Neutrophil (primary cell): ENCODE measurements at regions not wholly inside any gene's neighbourhood (a gene's known extent, or its start where the extent isn't known, plus 50 kb on each side); places are given as distances from the start of the nearest gene placed in this dataset.

Experiments
- H3K27ac ChIP-seq: fragments of 200-600 bp; sonication (generic); 2 replicates; pipeline ENCODE4 v1.5.1; 2016; ENCODE audit warnings: mild to moderate bottlenecking, moderate library complexity
- H3K27me3 ChIP-seq: fragments of 200-600 bp; sonication (generic); 2 replicates; pipeline ENCODE4 v1.6.0; 2016; ENCODE audit warnings: mild to moderate bottlenecking
- H3K36me3 ChIP-seq: fragments of 200-600 bp; sonication (generic); 2 replicates; pipeline ENCODE4 v1.5.1; 2017
- H3K4me1 ChIP-seq, 2 experiments: fragments of 200-600 bp in 1 of 2; sonication (generic) in 1 of 2; 1 replicate in 1 of 2; 2 replicates in 1 of 2; pipeline versions ENCODE4 v1.5.1 to v1.6.1; 2013 to 2016; ENCODE audit warnings: low read depth in 1 of 2, low read length in 1 of 2, mild to moderate bottlenecking in 1 of 2, moderate library complexity in 1 of 2; ENCODE audit not compliant: control insufficient read depth in 1 of 2, insufficient read depth in 1 of 2
- H3K4me3 ChIP-seq, 2 experiments: fragments of 200-600 bp in 1 of 2; sonication (generic) in 1 of 2; 1 replicate in 1 of 2; 2 replicates in 1 of 2; pipeline ENCODE4 v1.5.1; 2013 to 2016; ENCODE audit warnings: low read depth in 1 of 2, low read length in 1 of 2, mild to moderate bottlenecking in 1 of 2, moderate library complexity in 1 of 2
- H3K9me3 ChIP-seq: fragments of 200-600 bp; sonication (generic); 2 replicates; pipeline ENCODE4 v1.5.1; 2016
- CTCF ChIP-seq: fragments of 200-600 bp; sonication (generic); IDR thresholded peaks from 2 replicates; pipeline ENCODE4 v1.5.1; 2016; ENCODE audit warnings: antibody characterized with exemption

GRCh38 chr5:4480528-4481349, 659.4 kb upstream of the ADAMTS16 start:
- no peaks in the 10 kb centered on the region for H3K9me3 ChIP-seq
- no peak for TF ChIP-seq CTCF
- no peaks in the 10 kb centered on the region for H3K4me1 ChIP-seq
- H3K27me3 ChIP-seq = no peaks in the 10 kb centered on the region
- H3K4me3 ChIP-seq = no peak overlapping the region
- H3K27ac ChIP-seq = no peak overlapping the region
- no peaks in the 10 kb centered on the region for H3K36me3 ChIP-seq

GRCh38 chr5:4487581-4487980, 652.5 kb upstream of the ADAMTS16 start:
- no peaks in the 10 kb centered on the region for H3K27me3 ChIP-seq
- H3K27ac ChIP-seq = no peak overlapping the region
- H3K4me1 ChIP-seq = no peaks in the 10 kb centered on the region
- no peak for TF ChIP-seq CTCF
- H3K4me3 ChIP-seq = no peak overlapping the region
- H3K9me3 ChIP-seq = no peaks in the 10 kb centered on the region
- H3K36me3 ChIP-seq = no peaks in the 10 kb centered on the region

- Histone ChIP-seq H3K4me1 (no peaks in the 10 kb centered on the region), H3K4me3 (no peak overlapping the region), H3K9me3 (no peaks in the 10 kb centered on the region), H3K27me3 (peaks cover 6% of the 10 kb centered on the region), H3K36me3 (no peaks in the 10 kb centered on the region), H3K27ac (no peak overlapping the region)
- no peak for TF ChIP-seq CTCF
Measured at GRCh38 chr5:4511996-4512656, 628.0 kb upstream of the ADAMTS16 start.

- Histone ChIP-seq H3K36me3 (no peaks in the 10 kb centered on the region), H3K27ac (no peak overlapping the region)
Measured at GRCh38 chr5:4513381-4513780, 626.7 kb upstream of the ADAMTS16 start.

GRCh38 chr5:4514067-4514648, 626.0 kb upstream of the ADAMTS16 start:
- H3K4me3 ChIP-seq = no peak overlapping the region
- H3K27me3 ChIP-seq = peaks cover 6% of the 10 kb centered on the region
- H3K9me3 ChIP-seq = no peaks in the 10 kb centered on the region
- no peak for TF ChIP-seq CTCF
- no peak overlapping the region for H3K27ac ChIP-seq
- no peaks in the 10 kb centered on the region for H3K36me3 ChIP-seq
- H3K4me1 ChIP-seq = no peaks in the 10 kb centered on the region

More at GRCh38 chr5:4513381-4513780, 626.7 kb upstream of the ADAMTS16 start:
- Histone ChIP-seq H3K4me1 (no peaks in the 10 kb centered on the region), H3K4me3 (no peak overlapping the region), H3K9me3 (no peaks in the 10 kb centered on the region), H3K27me3 (peaks cover 6% of the 10 kb centered on the region)
- no peak for TF ChIP-seq CTCF
